Activated CD8-positive, alpha-beta memory T cell treated with anti-CD3 and anti-CD28 coated beads for 1 hour (primary cell): ENCODE measurements at regions not wholly inside any gene's neighbourhood (a gene's known extent, or its start where the extent isn't known, plus 50 kb on each side); places are given as distances from the start of the nearest gene placed in this dataset.
"Not testable (repeated sequence)": the region's sequence is repeated elsewhere in the genome, so short reads cannot be mapped to it uniquely, and the experiment has no call there.

Experiments
- DNase-seq, 2 donors: peaks; one replicate each; pipeline ENCODE4 v3.0.0-alpha.2; 2020; ENCODE audit warnings: low read depth in 1 of 2; ENCODE audit errors: extremely low read depth in 1 of 2

DNA sequence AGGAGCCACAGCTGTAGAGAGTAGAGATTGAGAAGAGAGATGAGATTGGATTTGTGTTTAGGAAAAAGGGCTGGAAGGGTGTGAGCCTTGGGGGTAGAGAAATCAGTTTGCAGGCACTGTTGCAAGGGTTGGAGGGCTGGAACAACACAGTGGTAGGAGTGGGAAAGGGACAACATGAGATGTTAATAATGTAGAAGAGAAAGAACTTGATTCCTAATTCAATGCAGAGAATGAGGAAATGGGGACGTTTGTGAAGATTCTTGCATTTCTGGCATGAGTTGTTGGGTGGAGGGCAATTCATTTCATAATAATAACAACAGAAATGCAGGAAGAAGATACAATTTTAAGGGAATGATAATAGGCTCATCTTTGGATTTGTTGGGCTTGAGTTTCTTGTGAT, 141.4 kb upstream of the TBX18 start:
- DNase-seq = no peak

DNA sequence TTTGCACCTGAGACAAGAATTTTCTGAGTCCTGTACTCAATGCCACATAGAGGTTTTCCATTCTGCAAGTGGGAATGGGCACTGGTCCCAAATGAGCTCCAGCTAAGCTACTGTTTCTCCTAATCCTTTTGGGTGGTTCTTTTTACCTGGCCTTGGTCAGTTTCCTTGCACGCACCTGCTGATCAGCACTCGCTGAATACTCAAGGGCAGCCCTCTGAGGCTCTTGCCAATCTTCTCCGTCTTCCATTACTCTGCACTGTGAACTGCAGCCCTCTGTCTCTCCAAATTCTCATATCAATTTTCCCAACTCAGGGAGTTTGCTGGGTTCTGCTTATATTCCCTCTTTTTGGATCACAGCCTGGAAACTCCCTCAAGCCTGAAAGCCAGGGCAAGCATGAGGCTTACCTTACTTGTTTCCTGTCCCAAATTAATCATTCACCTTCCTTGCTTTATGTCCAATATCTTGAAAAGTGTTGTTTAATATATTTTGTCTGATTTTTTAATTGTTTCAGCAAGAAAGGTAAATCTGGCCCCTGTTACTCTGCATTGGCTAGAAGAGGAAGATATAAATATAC, 138.0 kb upstream of the TBX18 start:
- no peak for DNase-seq

DNA sequence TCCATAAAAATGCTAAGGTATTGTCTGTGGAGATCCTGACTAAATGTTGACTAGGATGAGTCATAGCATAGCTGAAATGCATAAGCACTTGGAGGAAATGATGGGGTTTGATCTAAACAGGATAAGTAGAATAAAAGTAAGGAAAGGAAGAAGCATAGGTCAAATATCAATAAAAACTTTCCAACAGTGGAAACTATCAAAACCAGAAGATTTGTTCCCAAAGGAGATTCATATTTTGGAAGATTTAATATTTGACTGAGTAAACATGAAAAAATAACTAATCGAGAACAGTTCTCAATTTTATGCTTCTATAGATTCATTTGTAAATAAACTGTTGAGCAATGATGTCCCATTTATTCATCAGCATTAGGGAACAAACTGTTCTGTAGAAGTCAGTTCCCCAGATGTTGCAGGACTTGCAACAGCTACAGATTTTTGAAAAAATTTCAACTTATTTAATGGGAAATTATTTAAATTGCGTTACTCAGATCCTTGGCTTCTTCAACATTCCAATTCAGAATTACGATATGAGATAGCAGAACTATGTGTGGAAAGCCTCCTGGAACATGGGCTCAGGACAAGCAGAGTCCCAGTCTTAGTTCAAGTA, 133.7 kb upstream of the TBX18 start:
- no peak for DNase-seq

DNA sequence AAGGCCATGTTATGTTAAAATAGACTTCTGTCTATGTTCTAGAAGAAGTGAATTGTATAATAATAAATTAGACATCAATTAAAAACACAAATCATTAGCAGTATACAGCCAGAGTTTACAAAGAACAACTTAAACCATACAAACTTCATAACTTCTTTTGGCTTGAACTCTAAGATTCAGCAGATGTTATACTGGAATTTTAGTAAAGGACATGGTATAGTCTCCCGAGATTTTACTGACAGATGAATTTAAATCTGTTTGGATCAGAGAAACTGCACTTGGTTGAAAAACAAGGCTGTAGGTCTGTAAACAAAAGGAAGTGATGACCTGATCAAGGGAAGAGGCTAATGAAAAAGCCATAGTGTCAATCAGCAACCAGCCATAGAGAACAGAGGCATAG, 132.6 kb upstream of the TBX18 start:
- DNase-seq = no peak

DNA sequence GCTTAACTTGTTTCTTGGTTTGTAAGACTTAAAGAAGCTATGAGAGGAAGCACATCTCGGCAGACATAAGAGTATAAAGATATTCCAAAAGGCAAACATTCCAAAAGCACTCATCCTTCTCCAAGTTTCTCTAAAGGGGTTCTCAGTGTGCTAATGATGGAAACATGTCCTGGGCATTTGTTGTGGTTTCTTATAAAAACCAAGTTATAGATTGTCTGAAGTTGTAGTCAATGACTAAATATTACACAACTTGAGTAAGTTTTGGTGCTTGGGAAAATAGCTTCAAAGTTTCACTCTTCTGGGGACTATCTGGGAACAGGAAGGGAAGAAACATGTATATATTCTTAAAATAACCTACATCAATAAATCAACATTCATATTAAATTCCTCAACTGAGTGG, 128.3 kb upstream of the TBX18 start:
- no peak for DNase-seq

DNA sequence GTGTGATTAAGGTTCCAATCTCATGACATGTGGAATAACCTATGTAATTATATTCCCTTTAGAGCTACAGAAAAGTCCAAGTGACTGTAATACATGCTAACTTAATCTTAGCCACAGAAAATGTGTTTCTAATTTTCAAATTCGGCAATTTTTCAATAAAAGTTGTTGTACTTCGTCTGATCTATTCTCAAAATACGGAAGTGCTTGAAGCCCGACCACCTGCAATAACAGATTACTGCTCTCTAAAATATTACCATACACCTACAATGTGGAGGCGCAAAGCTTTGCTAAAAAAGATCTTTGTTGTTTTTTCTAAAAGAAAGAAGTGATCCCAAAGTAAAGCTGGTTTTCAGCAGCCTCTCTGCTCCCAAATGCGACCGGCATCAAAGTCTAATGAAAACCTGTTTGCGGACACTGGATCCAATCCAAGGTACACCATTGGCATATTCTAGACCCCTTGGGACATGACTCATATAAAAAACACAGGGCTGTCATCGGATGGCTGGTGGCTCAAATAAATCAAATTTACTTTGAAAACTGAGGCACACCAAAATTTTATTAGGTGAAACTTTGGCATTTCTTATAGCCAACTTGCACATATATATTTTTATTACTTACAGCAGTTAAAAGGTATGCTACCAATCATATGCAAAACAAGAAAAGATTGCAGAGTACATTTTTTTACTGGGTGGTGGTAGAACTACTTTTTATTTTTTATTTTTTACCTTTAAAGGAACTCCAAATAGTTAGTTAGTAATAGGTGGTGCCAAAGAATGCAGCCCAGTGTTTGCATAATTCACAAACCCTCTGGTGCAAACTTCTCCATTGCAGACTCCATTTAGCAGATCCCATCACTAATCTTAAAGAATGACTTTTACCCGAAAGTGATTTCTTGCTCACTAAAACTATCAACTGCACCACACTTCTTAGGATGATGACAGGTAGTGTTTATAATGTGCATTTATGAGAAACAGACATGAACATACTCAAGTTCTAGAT, 118.7 kb upstream of the TBX18 start:
- DNase-seq = no peak

DNA sequence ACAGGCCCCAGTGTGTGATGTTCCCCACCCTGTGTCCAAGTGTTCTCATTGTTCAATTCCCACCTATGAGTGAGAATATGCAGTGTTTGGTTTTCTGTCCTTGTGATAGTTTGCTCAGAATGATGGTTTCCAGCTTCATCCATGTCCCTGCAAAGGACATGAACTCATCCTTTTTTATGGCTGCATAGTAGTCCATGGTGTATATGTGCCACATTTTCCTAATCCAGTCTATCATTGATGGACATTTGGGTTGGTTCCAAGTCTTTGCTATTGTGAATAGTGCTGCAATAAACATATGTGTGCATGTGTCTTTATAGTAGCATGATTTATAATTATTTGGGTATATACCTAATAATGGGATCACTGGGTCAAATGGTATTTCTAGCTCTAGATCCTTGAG, 115.0 kb upstream of the TBX18 start:
- not testable (repeated sequence) for DNase-seq

DNA sequence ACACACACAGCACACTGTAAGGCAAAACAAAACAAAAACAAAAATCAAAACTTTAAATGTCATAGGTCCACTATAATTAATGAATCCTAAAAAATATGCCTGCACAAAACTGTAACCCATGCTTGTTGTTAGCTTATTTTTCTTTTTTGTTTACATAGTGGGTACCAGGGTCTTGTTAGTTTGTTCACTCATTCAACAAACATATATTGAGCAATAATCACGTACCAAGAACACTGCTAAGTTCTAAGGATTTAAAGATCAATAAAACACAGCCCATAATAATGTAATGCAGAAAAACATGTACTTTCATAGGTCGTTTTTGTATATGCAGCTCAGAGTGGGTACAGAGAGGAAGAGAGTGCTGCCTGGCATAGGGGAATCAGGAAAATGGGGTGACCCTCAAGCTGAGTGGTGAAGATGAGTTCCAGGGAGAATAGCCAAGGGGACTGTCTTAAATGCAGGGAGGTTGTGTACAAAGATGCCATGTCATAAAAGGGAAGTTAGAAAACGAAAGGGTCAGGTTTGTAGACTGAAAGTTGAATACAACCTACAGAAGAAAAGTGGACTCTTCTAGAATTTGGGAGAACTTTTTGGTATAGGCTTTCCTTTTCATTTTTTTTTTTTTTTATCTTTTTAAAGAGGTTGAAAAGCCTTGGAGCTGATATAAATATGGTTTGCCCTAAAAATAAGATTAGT, 113.3 kb upstream of the TBX18 start:
- DNase-seq = no peak

DNA sequence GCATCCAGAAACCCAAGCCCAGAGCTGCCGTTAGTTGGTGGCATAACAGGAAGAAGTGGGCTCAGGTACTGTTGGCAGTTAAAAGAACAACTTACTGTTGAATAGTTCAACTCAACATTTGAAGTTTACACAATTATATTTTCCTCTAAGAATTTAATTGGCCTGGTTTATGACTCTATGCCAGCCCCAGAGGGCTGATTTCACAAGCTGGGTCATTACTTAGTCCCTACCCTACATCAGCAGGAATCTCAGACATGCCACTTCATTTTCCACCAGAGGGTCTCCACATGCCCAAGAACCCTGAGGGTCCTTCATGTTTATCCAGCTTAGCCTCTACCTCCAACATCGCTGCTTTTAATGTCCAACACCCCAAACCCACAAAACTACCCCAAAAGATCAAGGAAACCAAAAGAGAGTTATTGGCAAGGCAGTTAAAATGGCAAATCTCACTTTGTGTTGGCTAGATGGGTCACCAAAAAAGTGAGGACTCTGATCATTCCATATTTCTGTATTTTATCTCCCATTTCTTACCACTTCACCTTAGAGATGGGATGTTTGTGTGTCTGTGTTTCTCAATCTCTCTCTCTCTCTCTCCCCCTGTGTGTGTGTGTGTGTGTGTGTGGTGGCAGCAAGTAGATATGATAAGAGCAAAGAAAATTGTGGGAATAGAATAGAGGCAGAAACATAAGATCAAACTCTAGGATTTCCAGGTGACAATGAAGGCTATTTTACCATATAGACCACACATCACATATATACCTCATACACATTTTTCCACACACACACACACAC, 112.5 kb upstream of the TBX18 start:
- DNase-seq = no peak

DNA sequence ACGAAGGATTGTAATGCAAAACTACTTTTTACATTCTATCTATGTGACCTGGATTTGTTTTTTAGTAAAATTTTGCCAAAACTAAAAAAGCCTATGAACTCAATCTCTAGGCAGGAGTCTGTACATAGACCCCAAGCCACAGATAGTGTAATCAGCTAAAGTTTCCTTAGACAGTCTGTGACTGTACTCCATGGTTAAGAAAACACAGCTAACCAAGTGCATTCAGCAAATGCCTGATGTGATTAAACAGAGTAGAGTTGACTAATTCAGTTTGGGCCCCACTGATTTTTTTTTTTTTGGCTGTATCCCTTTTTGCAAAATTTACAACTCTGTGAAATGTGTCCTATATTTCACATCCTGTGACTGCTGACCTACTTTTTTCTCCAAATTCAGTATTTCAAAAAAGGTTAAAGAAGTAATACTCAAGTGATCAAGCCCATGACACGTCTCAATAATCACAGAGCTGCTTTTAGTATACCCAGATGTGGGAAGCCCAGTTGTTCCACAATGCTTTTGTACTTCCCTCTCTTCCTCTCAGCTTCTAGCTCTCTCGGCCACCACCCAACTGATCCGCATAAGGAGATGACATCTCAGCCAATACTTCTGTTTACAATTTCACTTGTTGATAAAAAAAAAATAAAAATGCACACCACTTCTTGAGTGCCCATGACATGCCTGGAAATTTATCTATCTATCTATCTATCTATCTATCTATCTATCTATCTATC, 108.8 kb upstream of the TBX18 start:
- no peak for DNase-seq

DNA sequence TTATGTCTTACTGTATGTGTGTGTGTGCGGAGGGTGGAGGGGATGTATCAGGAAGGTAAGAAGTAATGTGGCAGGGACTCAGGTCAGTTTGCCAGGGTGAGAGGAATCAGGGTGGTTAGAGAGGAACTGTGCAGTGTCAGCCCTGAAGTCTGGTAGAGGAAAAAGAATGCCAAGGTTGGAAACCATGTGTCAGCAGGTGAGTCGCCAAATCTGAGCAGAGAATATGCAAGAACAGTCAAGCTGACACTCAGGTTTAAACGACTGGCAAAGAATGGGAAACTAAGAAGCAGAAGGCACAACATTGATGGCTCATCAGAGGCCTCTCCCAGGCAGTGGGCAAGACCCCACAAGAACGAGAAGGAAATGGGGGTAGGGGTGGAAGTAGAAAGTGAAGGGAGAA, 107.5 kb upstream of the TBX18 start:
- no peak for DNase-seq

DNA sequence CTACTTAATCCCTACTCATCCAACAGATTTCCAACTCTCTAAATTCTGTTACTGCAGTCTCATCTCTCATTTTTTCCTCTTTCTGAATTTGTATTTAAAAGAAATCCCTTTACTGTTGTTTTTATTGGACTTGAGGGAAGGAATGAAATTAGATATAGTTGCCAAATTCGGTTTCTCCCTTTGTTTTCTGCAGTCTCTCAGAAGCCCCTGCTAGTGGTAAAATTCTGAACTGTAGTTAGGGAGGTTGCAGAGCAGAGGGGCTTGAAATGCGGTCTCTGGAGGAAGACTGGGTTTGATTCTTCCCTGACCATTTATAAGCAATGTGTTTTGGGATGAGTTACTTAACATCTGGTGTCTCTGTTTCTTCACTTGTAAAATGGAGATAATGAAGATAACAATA, 106.3 kb upstream of the TBX18 start:
- DNase-seq = no peak

DNA sequence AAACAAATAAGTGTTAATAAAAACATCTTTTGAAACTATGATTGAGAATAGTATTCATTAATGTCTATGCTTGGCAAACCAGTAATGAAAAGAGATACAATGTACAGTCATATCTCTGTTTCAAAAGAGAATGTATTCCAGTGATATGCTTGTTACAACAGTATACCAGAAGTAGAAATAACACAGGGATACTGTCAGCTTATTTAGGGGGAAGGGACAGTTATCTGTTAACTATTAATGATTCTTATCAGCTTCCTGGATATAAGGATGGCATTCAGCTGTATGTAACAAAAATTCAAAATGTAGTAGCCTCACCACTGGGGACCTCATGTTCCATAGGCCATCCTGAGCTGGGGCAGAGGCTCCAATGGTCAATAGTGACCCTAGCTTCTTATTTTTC, 103.8 kb upstream of the TBX18 start:
- no peak for DNase-seq

DNA sequence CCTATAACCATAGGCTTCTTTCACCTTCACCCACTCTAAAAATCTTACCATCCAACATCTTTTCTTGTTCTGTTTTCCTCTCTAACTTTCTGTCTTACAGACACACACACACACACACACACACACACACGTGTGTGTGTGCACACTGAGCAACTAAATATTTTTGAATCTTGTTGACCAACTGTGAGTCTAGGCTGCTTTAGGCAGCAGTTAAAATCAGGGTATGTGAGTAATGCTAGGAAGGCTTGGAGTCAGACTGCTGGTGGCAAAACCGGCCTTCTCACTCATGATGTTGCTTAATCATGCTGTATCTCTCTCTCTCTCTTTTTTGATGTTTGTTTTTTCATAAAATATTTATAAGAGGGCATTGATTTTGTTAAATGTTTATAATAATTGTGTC, 103.1 kb upstream of the TBX18 start:
- DNase-seq = no peak

DNA sequence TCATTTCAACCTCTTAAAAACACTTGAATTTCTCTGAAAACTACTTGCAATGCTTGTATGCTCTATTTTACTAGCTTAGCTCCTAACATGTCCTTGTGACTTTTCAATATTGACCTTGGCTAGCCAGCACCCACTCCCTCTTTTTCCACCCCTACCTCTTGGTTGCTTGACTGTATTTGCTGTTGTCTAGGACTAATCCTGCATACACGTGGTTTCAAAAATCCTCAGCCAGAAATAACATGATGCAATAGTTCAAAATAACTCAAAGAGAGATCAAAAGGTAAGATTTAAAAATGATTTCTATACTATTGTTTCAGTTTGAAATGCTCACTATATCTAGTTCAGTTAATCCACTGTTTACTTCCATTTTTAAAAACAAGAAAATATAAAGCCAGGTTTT, 102.3 kb upstream of the TBX18 start:
- DNase-seq = no peak

DNA sequence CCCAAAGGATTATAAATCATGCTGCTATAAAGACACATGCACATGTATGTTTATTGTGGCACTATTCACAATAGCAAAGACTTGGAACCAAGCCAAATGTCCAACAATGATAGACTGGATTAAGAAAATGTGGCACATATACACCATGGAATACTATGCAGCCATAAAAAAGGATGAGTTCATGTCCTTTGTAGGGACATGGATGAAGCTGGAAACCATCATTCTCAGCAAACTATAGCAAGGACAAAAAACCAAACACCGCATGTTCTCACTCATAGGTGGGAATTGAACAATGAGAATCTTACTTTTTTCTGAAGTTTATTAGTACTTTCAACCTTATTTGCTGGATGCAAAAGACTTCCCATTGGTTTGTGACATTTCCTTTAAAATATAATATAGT, 101.0 kb upstream of the TBX18 start:
- DNase-seq = not testable (repeated sequence)

DNA sequence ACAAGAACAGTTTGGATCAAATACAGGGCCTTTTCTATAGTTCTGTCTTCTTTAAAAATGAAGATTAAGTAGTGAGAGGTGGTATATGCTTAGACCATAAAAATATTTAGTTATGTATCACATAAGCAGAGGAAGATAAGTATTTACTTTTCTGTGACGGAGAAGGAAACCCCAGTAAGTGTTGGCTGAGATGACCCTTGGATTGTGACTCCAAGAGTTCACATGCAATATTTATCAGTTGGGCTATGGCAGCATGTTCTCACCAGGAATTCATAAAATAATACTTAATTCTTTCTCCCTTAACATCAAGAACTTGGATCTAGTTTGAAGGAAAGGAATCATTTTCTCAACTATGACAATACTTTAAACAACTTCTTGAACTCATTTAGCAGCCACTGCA, 98.4 kb upstream of the TBX18 start:
- no peak for DNase-seq

DNA sequence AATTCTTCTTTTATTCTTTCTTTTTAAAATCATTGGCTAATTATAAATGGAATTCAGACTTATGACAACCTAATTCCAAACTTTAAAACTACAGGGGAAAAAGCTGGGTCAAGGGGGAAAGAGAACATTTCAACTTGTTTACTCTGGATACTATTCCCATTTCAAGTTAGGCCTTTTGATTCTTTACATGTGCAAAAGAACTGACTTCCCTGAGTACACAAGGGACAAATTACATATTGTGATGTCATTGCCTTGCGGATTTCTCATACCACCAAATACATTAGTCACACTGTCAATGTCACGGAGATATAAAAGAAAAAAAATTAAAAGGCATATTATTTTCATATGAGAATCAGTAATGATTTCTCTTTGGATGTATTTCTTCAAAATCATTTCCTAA, 96.5 kb upstream of the TBX18 start:
- no peak for DNase-seq

DNA sequence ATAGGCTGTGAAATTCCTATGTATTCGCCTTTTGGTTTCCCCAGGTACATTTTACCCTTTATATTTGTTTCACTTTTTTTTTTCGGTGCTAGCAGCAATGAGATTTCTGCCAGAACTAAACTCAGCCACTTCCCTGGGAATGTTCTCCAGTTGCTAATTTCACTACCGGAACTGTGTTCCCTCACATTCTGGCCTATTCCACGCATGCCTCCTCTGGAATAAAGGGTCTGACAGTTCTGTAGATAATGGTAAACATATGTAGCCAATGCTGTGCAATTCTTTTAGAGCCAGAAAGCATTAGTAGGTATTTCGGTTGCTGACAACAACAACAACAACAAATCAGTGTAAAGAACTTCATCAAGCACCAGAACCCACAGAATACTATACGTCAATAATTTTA, 96.1 kb upstream of the TBX18 start:
- DNase-seq = no peak

DNA sequence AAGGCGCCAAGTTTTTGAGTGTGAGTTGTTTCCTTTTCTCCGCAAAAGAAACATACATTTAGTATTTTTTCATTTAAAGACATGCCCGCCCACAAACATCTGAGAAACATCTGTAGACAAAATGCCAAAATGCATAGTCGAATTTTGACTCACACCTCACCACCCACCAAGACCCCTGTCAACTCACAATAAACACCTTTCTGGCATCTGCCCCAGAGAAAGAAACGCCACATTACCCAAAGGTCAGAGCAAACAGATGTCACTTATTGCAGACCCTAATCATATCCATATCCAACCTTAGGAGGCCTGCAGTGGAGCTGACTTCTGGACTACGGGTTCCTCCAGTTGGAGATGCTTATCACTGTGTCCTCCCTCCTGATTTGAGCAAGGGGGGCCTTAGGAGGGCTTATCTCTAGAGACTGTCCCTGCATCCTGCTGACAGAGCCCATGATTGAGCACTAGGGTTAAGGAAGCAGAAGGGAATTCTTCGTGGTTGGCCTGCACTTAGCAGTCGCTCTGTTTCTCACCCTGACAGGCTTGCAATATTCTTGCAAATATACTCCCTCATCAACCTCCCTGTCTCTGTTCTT, 90.5 kb upstream of the TBX18 start:
- DNase-seq = no peak
